BJ (cell line): ENCODE measurements at regions not wholly inside any gene's neighbourhood (a gene's known extent, or its start where the extent isn't known, plus 50 kb on each side); places are given as distances from the start of the nearest gene placed in this dataset.

Experiments
- CTCF ChIA-PET: fragments of 350-600 bp; formaldehyde crosslinking; extraction: SDS; loops from one replicate; lab custom pipeline; 2021; ENCODE audit warnings: antibody characterized with exemption, inconsistent platforms; lab: Yijun Ruan, JAX
- POLR2A ChIA-PET: fragments of 300-600 bp; sonication (Branson Sonifier 250); formaldehyde crosslinking; extraction: SDS; loops from one replicate; lab custom pipeline; 2021; ENCODE audit warnings: antibody characterized with exemption; lab: Charles Lee
- DNase-seq: peaks from one replicate; pipeline ENCODE4 v3.0.0-alpha.2; 2011; ENCODE audit warnings: low read depth
- H3K27me3 ChIP-seq: 2 replicates; pipeline ENCODE4 v1.6.0; 2011; ENCODE audit warnings: low read length; ENCODE audit not compliant: control insufficient read depth, insufficient read depth
- H3K36me3 ChIP-seq: 2 replicates; pipeline ENCODE4 v1.5.1; 2011; ENCODE audit warnings: low read length; ENCODE audit not compliant: control insufficient read depth, insufficient read depth
- H3K4me3 ChIP-seq: 2 replicates; pipeline ENCODE4 v1.5.1; 2011; ENCODE audit warnings: low read depth, mild to moderate bottlenecking, control low read depth, low read length
- CTCF ChIP-seq: IDR thresholded peaks from 2 replicates; pipeline ENCODE4 v1.5.1; 2011; ENCODE audit warnings: low read depth, mild to moderate bottlenecking, control low read depth, inconsistent platforms, low read length, moderate library complexity; ENCODE audit not compliant: insufficient read depth

GRCh38 chr7:35362341-35362740 is 108.4 kb upstream of the TBX20 start:
- CTCF ChIA-PET = no interaction called here
- no peak overlapping the region for H3K4me3 ChIP-seq
- no peak for DNase-seq
- POLR2A ChIA-PET = no interaction called here
- TF ChIP-seq CTCF = no peak
- no peaks in the 10 kb centered on the region for H3K27me3 ChIP-seq
- H3K36me3 ChIP-seq = no peaks in the 10 kb centered on the region

GRCh38 chr7:35359423-35359822 is 105.5 kb upstream of the TBX20 start:
- no peaks in the 10 kb centered on the region for H3K36me3 ChIP-seq
- POLR2A ChIA-PET = no interaction called here

GRCh38 chr7:35356495-35356894 is 102.6 kb upstream of the TBX20 start:
- TF ChIP-seq CTCF = no peak
- Histone ChIP-seq H3K4me3 (no peak overlapping the region), H3K36me3 (no peaks in the 10 kb centered on the region), H3K27me3 (no peaks in the 10 kb centered on the region)
- CTCF ChIA-PET = no interaction called here
- no peak for DNase-seq
- POLR2A ChIA-PET = no interaction called here

More at GRCh38 chr7:35359423-35359822, 105.5 kb upstream of the TBX20 start:
- TF ChIP-seq CTCF = no peak
- H3K27me3 ChIP-seq = no peaks in the 10 kb centered on the region
- CTCF ChIA-PET = no interaction called here
- no peak overlapping the region for H3K4me3 ChIP-seq
- no peak for DNase-seq

- ChIA-PET CTCF (no interaction called here), POLR2A (no interaction called here)
- no peak for TF ChIP-seq CTCF
- Histone ChIP-seq H3K27me3 (no peaks in the 10 kb centered on the region), H3K4me3 (no peak overlapping the region), H3K36me3 (no peaks in the 10 kb centered on the region)
- no peak for DNase-seq
Measured at GRCh38 chr7:35355911-35356310, 102.0 kb upstream of the TBX20 start.

- no peak for DNase-seq
- TF ChIP-seq CTCF = no peak
- no peak overlapping the region for H3K4me3 ChIP-seq
- H3K27me3 ChIP-seq = no peaks in the 10 kb centered on the region
- CTCF ChIA-PET = no interaction called here
- H3K36me3 ChIP-seq = no peaks in the 10 kb centered on the region
- POLR2A ChIA-PET = no interaction called here
Measured at GRCh38 chr7:35355199-35355598, 101.3 kb upstream of the TBX20 start.
